Activated CD8-positive, alpha-beta memory T cell treated with anti-CD3 and anti-CD28 coated beads for 4 hours (primary cell): ENCODE measurements at regions not wholly inside any gene's neighbourhood (a gene's known extent, or its start where the extent isn't known, plus 50 kb on each side); places are given as distances from the start of the nearest gene placed in this dataset.
"Not testable (repeated sequence)": the region's sequence is repeated elsewhere in the genome, so short reads cannot be mapped to it uniquely, and the experiment has no call there.

Source experiments
- DNase-seq, 2 donors: peaks; one replicate each; pipeline ENCODE4 v3.0.0-alpha.2; 2020; ENCODE audit warnings: low read depth in 2 of 2

- no peak for DNase-seq
Observed at GRCh38 chr11:103730131-103730940, 306.1 kb upstream of the DDI1 start.

GRCh38 chr11:103731670-103732069 is 304.8 kb upstream of the DDI1 start:
- no peak for DNase-seq

GRCh38 chr11:103733889-103734288 is 302.6 kb upstream of the DDI1 start:
- DNase-seq, result no peak

GRCh38 chr11:103735497-103736032 is 300.9 kb upstream of the DDI1 start:
- DNase-seq, result no peak

GRCh38 chr11:103736315-103737036 is 300.0 kb upstream of the DDI1 start:
- DNase-seq, result no peak

GRCh38 chr11:103737037-103737622 is 299.3 kb upstream of the DDI1 start:
- no peak for DNase-seq

GRCh38 chr11:103737747-103738146 is 298.7 kb upstream of the DDI1 start:
- DNase-seq, result no peak

GRCh38 chr11:103739074-103739796 is 297.2 kb upstream of the DDI1 start:
- DNase-seq, result not testable (repeated sequence)

- DNase-seq, result no peak
Observed at GRCh38 chr11:103744496-103745153, 291.8 kb upstream of the DDI1 start.

- no peak for DNase-seq
Observed at GRCh38 chr11:103749158-103749557, 287.3 kb upstream of the DDI1 start.

GRCh38 chr11:103768816-103769215 is 267.6 kb upstream of the DDI1 start:
- DNase-seq, result no peak

GRCh38 chr11:103773059-103773458 is 263.4 kb upstream of the DDI1 start:
- DNase-seq, result no peak

GRCh38 chr11:103773537-103773936 is 262.9 kb upstream of the DDI1 start:
- DNase-seq, result no peak

- DNase-seq, result no peak
Observed at GRCh38 chr11:103779054-103779453, 257.4 kb upstream of the DDI1 start.

- no peak for DNase-seq
Observed at GRCh38 chr11:103789952-103790351, 246.5 kb upstream of the DDI1 start.

- no peak for DNase-seq
Observed at GRCh38 chr11:103792981-103793468, 243.4 kb upstream of the DDI1 start.

- DNase-seq, result no peak
Observed at GRCh38 chr11:103794262-103794661, 242.2 kb upstream of the DDI1 start.

- DNase-seq, result no peak
Observed at GRCh38 chr11:103798026-103798425, 238.4 kb upstream of the DDI1 start.

GRCh38 chr11:103798446-103798845 is 238.0 kb upstream of the DDI1 start:
- DNase-seq, result no peak

GRCh38 chr11:103800406-103801114 is 235.9 kb upstream of the DDI1 start:
- DNase-seq, result no peak
